ENCODE measurements at regions not wholly inside any gene's neighbourhood (a gene's known extent, or its start where the extent isn't known, plus 50 kb on each side); places are given as distances from the start of the nearest gene placed in this dataset.

GRCh38 chr15:56856934-56857333 lies 61.5 kb upstream of the TCF12 start:
- TF ChIP-seq CTCF (IDR thresholded peaks at IDR 0.05 in 4 of 5, conservative IDR thresholded peaks at IDR 0.05 in 1 of 5) = no peak
- TF ChIP-seq POLR2A (IDR thresholded peaks at IDR 0.05) = no peak
